Prostate gland (tissue), 2 donors: ENCODE measurements at regions not wholly inside any gene's neighbourhood (a gene's known extent, or its start where the extent isn't known, plus 50 kb on each side); places are given as distances from the start of the nearest gene placed in this dataset.

Experiments
- CTCF ChIP-seq, 4 experiments: fragments of 200-600 bp in 2 of 4; fragments of 450-650 bp in 2 of 4; sonication (generic) in 2 of 4; IDR thresholded peaks; 1 replicate in 3 of 4; 2 replicates in 1 of 4; pipeline ENCODE4 v1.5.1; 2016 to 2019; ENCODE audit warnings: antibody characterized with exemption in 4 of 4, mild to moderate bottlenecking in 2 of 4, moderate library complexity in 2 of 4
- POLR2A ChIP-seq: fragments of 450-650 bp; IDR thresholded peaks from one replicate; pipeline ENCODE4 v1.6.1; 2016; ENCODE audit warnings: antibody characterized with exemption, mild to moderate bottlenecking

- TF ChIP-seq CTCF (IDR thresholded peaks at IDR 0.05) (no peak), POLR2A (no peak)
Observed at GRCh38 chr2:52222128-52222527, 1190.2 kb upstream of the NRXN1 start.
